ENCODE measurements at regions not wholly inside any gene's neighbourhood (a gene's known extent, or its start where the extent isn't known, plus 50 kb on each side); places are given as distances from the start of the nearest gene placed in this dataset.

GRCh38 chr12:107884769-107885694 is 110.5 kb downstream of the ASCL4 start:
- TF ChIP-seq CTCF (IDR thresholded peaks at IDR 0.05) (peak; percentile 25 to 62 (median 56)), EP300 (IDR thresholded peaks at IDR 0.05) (no peak)

Measured in upper lobe of left lung (tissue), 4 donors.